H1 (cell line): ENCODE measurements at regions not wholly inside any gene's neighbourhood (a gene's known extent, or its start where the extent isn't known, plus 50 kb on each side); places are given as distances from the start of the nearest gene placed in this dataset.

Source experiments
- CTCF ChIA-PET: fragments of 300-600 bp; sonication (Branson Sonifier 250); formaldehyde crosslinking; loops from one replicate; lab custom pipeline; 2021; ENCODE audit not compliant: partially characterized antibody; lab: Charles Lee
- POLR2A ChIA-PET: fragments of 300-600 bp; sonication (Branson Sonifier 250); formaldehyde crosslinking; loops from one replicate; lab custom pipeline; 2021; ENCODE audit warnings: inconsistent platforms; ENCODE audit not compliant: partially characterized antibody; lab: Charles Lee
- DNase-seq, 2 experiments: peaks; one replicate each; pipeline versions ENCODE4 v3.0.0 to v3.0.0-alpha.2; 2010 to 2022; ENCODE audit warnings: low spot score in 2 of 2, low read depth in 1 of 2, mixed read lengths in 1 of 2
- FAIRE-seq: peaks from 2 replicates; lab custom pipeline; 2011; peaks lifted over from hg19 to GRCh38; lab: Jason Lieb, UNC
- H2AFZ ChIP-seq: 2 replicates; pipeline ENCODE4 v1.8.1; 2012; ENCODE audit warnings: low read length, inconsistent platforms
- H2AK5ac ChIP-seq: 2 replicates; pipeline ENCODE4 v1.6.1; 2013; ENCODE audit warnings: low read depth, low read length
- H2BK120ac ChIP-seq: replicated peaks from 2 replicates; pipeline ENCODE3; 2013; ENCODE audit warnings: low read depth, low read length, inconsistent platforms
- H2BK12ac ChIP-seq: 2 replicates; pipeline ENCODE4 v1.6.1; 2013; ENCODE audit warnings: low read depth, low read length
- H2BK15ac ChIP-seq: 2 replicates; pipeline ENCODE4 v1.6.1; 2013; ENCODE audit warnings: low read length
- H2BK20ac ChIP-seq: 2 replicates; pipeline ENCODE4 v1.6.1; 2013; ENCODE audit warnings: low read length
- H2BK5ac ChIP-seq: 2 replicates; pipeline ENCODE4 v1.6.1; 2013; ENCODE audit warnings: low read depth, low read length
- H3K14ac ChIP-seq: 2 replicates; pipeline ENCODE4 v1.6.1; 2013; ENCODE audit warnings: inconsistent platforms; ENCODE audit not compliant: insufficient read length
- H3K18ac ChIP-seq: 2 replicates; pipeline ENCODE4 v1.6.1; 2013; ENCODE audit warnings: low read length; ENCODE audit errors: extremely low read depth
- H3K23ac ChIP-seq: 2 replicates; pipeline ENCODE4 v1.6.1; 2013; ENCODE audit warnings: inconsistent platforms; ENCODE audit not compliant: insufficient read length
- H3K23me2 ChIP-seq: 2 replicates; pipeline ENCODE4 v1.6.1; 2013; ENCODE audit warnings: low read depth, low read length
- H3K27ac ChIP-seq: 2 replicates; pipeline ENCODE4 v1.6.1; 2011; ENCODE audit warnings: low read depth, low read length, inconsistent platforms
- H3K27me3 ChIP-seq, 4 experiments: replicated peaks in 1 of 4; 1 replicate in 1 of 4; 2 replicates in 3 of 4; pipeline versions ENCODE4 v1.6.1 to v1.8.1; 2011 to 2013; ENCODE audit warnings: low read length in 3 of 4, mild to moderate bottlenecking in 3 of 4, inconsistent platforms in 2 of 4, mixed read lengths in 2 of 4, moderate library complexity in 1 of 4; ENCODE audit not compliant: control insufficient read depth in 3 of 4, insufficient read depth in 3 of 4; ENCODE audit errors: extremely low read depth in 1 of 4
- H3K36me3 ChIP-seq, 4 experiments: 2 replicates each; pipeline versions ENCODE4 v1.6.1 to v1.8.1; 2011 to 2013; ENCODE audit warnings: mild to moderate bottlenecking in 4 of 4, low read length in 3 of 4, moderate library complexity in 2 of 4, control low read depth in 1 of 4, inconsistent platforms in 1 of 4; ENCODE audit not compliant: insufficient read depth in 4 of 4, control insufficient read depth in 2 of 4
- H3K4ac ChIP-seq: replicated peaks from 2 replicates; pipeline ENCODE3; 2013; ENCODE audit warnings: low read length, low read depth, mixed read lengths, inconsistent platforms; ENCODE audit not compliant: insufficient read length
- H3K4me1 ChIP-seq, 4 experiments: replicated peaks in 1 of 4; 1 replicate in 1 of 4; 2 replicates in 3 of 4; pipeline versions ENCODE4 v1.6.1 to v1.8.1; 2011 to 2013; ENCODE audit warnings: low read length in 3 of 4, inconsistent platforms in 2 of 4, mixed read lengths in 1 of 4; ENCODE audit not compliant: insufficient read depth in 4 of 4, control insufficient read depth in 3 of 4
- H3K4me2 ChIP-seq, 2 experiments: 2 replicates each; pipeline versions ENCODE4 v1.6.1 to v1.8.1; 2011 to 2013; ENCODE audit warnings: low read depth in 2 of 2, low read length in 2 of 2, control low read depth in 1 of 2, inconsistent platforms in 1 of 2, mild to moderate bottlenecking in 1 of 2; ENCODE audit not compliant: insufficient read depth in 1 of 2
- H3K4me3 ChIP-seq, 4 experiments: fragments of 200-600, 300-600 bp in 1 of 4; sonication (generic), shearing (Covaris generic), sonication (Bioruptor Twin) in 1 of 4; 2 replicates each; pipeline versions ENCODE4 v1.5.1 to v1.8.1; 2011 to 2016; ENCODE audit warnings: low read length in 4 of 4, low read depth in 3 of 4, control low read depth in 2 of 4, inconsistent platforms in 2 of 4, mild to moderate bottlenecking in 2 of 4, mixed read lengths in 1 of 4, moderate library complexity in 1 of 4; ENCODE audit not compliant: insufficient read depth in 2 of 4; ENCODE audit errors: extremely low read depth in 1 of 4
- H3K56ac ChIP-seq: replicated peaks from 2 replicates; pipeline ENCODE3; 2013; ENCODE audit warnings: low read depth, mild to moderate bottlenecking, mixed read lengths, low read length, inconsistent platforms; ENCODE audit not compliant: insufficient read length
- H3K79me1 ChIP-seq: 2 replicates; pipeline ENCODE4 v1.6.1; 2013; ENCODE audit warnings: low read depth, low read length, control low read depth
- H3K79me2 ChIP-seq, 2 experiments: 2 replicates each; pipeline versions ENCODE4 v1.6.1 to v1.8.1; 2012 to 2013; ENCODE audit warnings: low read length in 2 of 2, mild to moderate bottlenecking in 2 of 2, inconsistent platforms in 1 of 2; ENCODE audit not compliant: insufficient read depth in 2 of 2, control insufficient read depth in 1 of 2
- H3K9ac ChIP-seq, 4 experiments: replicated peaks in 1 of 4; 1 replicate in 1 of 4; 2 replicates in 3 of 4; pipeline versions ENCODE4 v1.6.1 to v1.8.1; 2011 to 2013; ENCODE audit warnings: low read depth in 3 of 4, low read length in 3 of 4, control low read depth in 2 of 4, mild to moderate bottlenecking in 2 of 4, moderate library complexity in 2 of 4, inconsistent platforms in 1 of 4; ENCODE audit errors: extremely low read depth in 1 of 4
- H3K9me3 ChIP-seq, 2 experiments: 2 replicates each; pipeline versions ENCODE4 v1.6.1 to v1.8.1; 2012 to 2013; ENCODE audit warnings: mild to moderate bottlenecking in 2 of 2, moderate library complexity in 2 of 2, control low read depth in 1 of 2, inconsistent platforms in 1 of 2, low read depth in 1 of 2, low read length in 1 of 2, mixed read lengths in 1 of 2; ENCODE audit not compliant: insufficient read depth in 2 of 2
- H4K20me1 ChIP-seq, 2 experiments: replicated peaks in 1 of 2; 2 replicates each; pipeline versions ENCODE3 to v1.8.1; 2011 to 2013; ENCODE audit warnings: inconsistent platforms in 2 of 2, low read length in 2 of 2, mild to moderate bottlenecking in 1 of 2; ENCODE audit not compliant: insufficient read depth in 2 of 2, control insufficient read depth in 1 of 2
- H4K5ac ChIP-seq: 2 replicates; pipeline ENCODE4 v1.6.1; 2013; ENCODE audit warnings: low read length, low read depth, mixed read lengths, inconsistent platforms; ENCODE audit not compliant: insufficient read length
- H4K8ac ChIP-seq: 2 replicates; pipeline ENCODE4 v1.8.0; 2013; ENCODE audit warnings: mild to moderate bottlenecking, moderate library complexity, low read length, inconsistent platforms; ENCODE audit not compliant: insufficient read depth; ENCODE audit errors: extremely low read depth
- H4K91ac ChIP-seq: replicated peaks from 2 replicates; pipeline ENCODE3; 2013; ENCODE audit warnings: low read length, mixed read lengths, inconsistent platforms; ENCODE audit not compliant: insufficient read length
- BACH1 ChIP-seq: IDR thresholded peaks from 2 replicates; pipeline ENCODE4 v1.6.1; 2012; ENCODE audit warnings: low read length, improper control_type of control experiment
- NANOG ChIP-seq: IDR thresholded peaks from 2 replicates; pipeline ENCODE4 v1.6.1; 2011; ENCODE audit warnings: low read length, low read depth, mild to moderate bottlenecking, inconsistent platforms; ENCODE audit not compliant: insufficient read depth, poor library complexity, severe bottlenecking
- WGBS, 2 experiments: shearing (Covaris generic) in 1 of 2; methylation state at CpG; one replicate each; pipeline versions ENCODE4 v1.1.6 to v1.1.7; 2013 to 2015; ENCODE audit warnings: low lambda C conversion rate in 2 of 2, mixed read lengths in 2 of 2, inconsistent platforms in 1 of 2, low coverage in 1 of 2, missing lambda C conversion rate in 1 of 2; ENCODE audit not compliant: insufficient replicate concordance in 2 of 2, insufficient coverage in 1 of 2, insufficient read length in 1 of 2; ENCODE audit errors: extremely low coverage in 1 of 2, missing lambda C conversion rate in 1 of 2; 5-methylcytosine and 5-hydroxymethylcytosine counted together

GRCh38 chr6:86535100-86535499 lies 402.2 kb upstream of the HTR1E start:
- Histone ChIP-seq H2BK120ac (no peak overlapping the region), H2BK12ac (no peak overlapping the region), H4K91ac (no peak overlapping the region), H3K23ac (no peak overlapping the region), H3K4me1 (no peaks in the 10 kb centered on the region), H3K56ac (no peak overlapping the region), H3K4ac (no peak overlapping the region), H3K9ac (no peak overlapping the region), H3K27me3 (no peaks in the 10 kb centered on the region), H4K8ac (no peak overlapping the region), H3K27ac (no peak overlapping the region), H3K79me1 (no peaks in the 10 kb centered on the region), H3K23me2 (no peaks in the 10 kb centered on the region), H2AK5ac (no peak overlapping the region), H2BK20ac (no peak overlapping the region), H2AFZ (no peak overlapping the region), H2BK5ac (no peak overlapping the region), H3K18ac (no peak overlapping the region), H2BK15ac (no peak overlapping the region), H3K14ac (no peak overlapping the region), H4K5ac (no peak overlapping the region), H3K4me2 (no peak overlapping the region), H3K36me3 (no peaks in the 10 kb centered on the region), H3K4me3 (no peak overlapping the region), H3K9me3 (no peaks in the 10 kb centered on the region), H4K20me1 (no peaks in the 10 kb centered on the region), H3K79me2 (no peaks in the 10 kb centered on the region)
- POLR2A ChIA-PET: no interaction called here
- CTCF ChIA-PET: interaction anchor here (1.4 kb wide), 1 partner anchor 12 kb away, joined by 3 read pairs; no protein-coding TSS in a partner anchor
- FAIRE-seq (no peak), DNase-seq (no peak)
- 64% methylated on average over 1 of the region's 1 CpG; no CpG with 5 or more reads in 1 of the 2 experiments for WGBS, 2 experiments
- TF ChIP-seq BACH1 (no peak), NANOG (no peak)
